GM12873 (cell line): ENCODE measurements at regions not wholly inside any gene's neighbourhood (a gene's known extent, or its start where the extent isn't known, plus 50 kb on each side); places are given as distances from the start of the nearest gene placed in this dataset.

Experiments used
- CTCF ChIP-seq: IDR thresholded peaks from 2 replicates; pipeline ENCODE4 v1.5.1; 2012; ENCODE audit warnings: low read depth, mild to moderate bottlenecking, moderate library complexity, low read length, control low read depth; ENCODE audit not compliant: insufficient read depth; ENCODE audit errors: missing control alignments

GRCh38 chr2:152822676-152823075 is 104.3 kb downstream of the ARL6IP6 start:
- TF ChIP-seq CTCF = no peak

DNA sequence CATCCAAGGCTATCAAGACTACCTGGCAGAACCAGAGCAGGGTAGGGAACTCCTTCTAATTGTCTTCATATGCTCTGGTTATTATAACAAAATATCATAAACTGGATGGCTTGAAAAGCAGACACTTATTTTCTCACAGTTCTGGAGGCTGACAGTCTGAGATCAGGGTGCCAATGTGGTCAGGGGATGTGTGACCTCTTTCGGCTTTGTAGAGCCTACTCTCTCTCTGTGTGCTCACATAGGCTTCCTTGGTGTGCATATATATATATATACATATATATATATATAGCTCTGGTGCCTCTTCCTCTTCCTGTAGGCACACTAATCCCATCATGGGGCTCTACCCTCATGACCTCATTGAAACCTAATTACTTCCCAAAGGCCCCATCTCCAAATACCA is 101.6 kb downstream of the ARL6IP6 start:
- no peak for TF ChIP-seq CTCF

GRCh38 chr2:152815634-152816257 is 97.3 kb downstream of the ARL6IP6 start:
- no peak for TF ChIP-seq CTCF

- TF ChIP-seq CTCF = no peak
Observed at GRCh38 chr2:152814475-152815030, 96.1 kb downstream of the ARL6IP6 start.

- TF ChIP-seq CTCF = no peak
Observed at GRCh38 chr2:152813351-152813750, 94.9 kb downstream of the ARL6IP6 start.
